ENCODE measurements at regions not wholly inside any gene's neighbourhood (a gene's known extent, or its start where the extent isn't known, plus 50 kb on each side); places are given as distances from the start of the nearest gene placed in this dataset.

DNA sequence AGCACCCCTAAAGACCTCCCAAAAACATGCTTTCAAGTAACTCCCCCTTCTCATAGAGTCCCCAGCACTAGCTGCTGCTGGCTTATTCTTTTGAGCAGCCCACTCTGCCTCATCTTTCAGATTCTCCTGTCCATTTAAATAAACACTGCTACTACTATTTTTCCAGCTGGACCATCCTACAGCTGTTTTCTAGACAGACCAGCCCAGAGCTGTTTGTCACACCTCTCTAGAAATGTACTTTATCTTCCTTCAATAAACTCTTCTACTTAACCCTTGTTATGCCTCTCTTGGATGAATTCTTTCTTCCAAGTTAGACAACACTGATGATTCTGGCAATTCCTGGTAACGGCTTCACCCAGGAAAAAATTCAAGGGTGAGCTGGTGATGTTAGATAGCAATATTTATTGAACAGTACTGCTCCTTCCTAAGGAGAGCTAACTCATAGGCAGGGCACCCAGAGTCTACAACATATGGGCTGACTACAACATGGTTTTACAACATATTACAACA lies 995.7 kb downstream of the LRFN5 start:
- Histone ChIP-seq H3K36me3 (ENCODE audit: control insufficient read depth in 2 of 2, extremely low read depth in 1 of 2, insufficient read depth in 2 of 2, low read length in 2 of 2) (no peaks in the 10 kb centered on the region), H3K27me3 (ENCODE audit: control insufficient read depth in 2 of 2, insufficient read depth in 2 of 2, low read length in 2 of 2) (no peaks in the 10 kb centered on the region), H3K4me3 (replicated peaks in 1 of 3; ENCODE audit: insufficient read depth in 1 of 3, low read depth in 1 of 3, low read length in 3 of 3) (no peak overlapping the region), H2AFZ (ENCODE audit: low read depth, low read length) (no peak overlapping the region), H3K27ac (ENCODE audit: insufficient read depth, low read depth, low read length) (no peak overlapping the region), H3K4me1 (ENCODE audit: control insufficient read depth, extremely low read depth, insufficient read depth, low read length) (no peaks in the 10 kb centered on the region), H3K9ac (replicated peaks; ENCODE audit: extremely low read depth, insufficient read depth, low read length) (no peak overlapping the region), H3K9me3 (replicated peaks; ENCODE audit: control insufficient read depth, insufficient read depth, low read length) (no peaks in the 10 kb centered on the region), H4K20me1 (replicated peaks; ENCODE audit: control insufficient read depth, extremely low read depth, insufficient read depth, low read length) (no peaks in the 10 kb centered on the region), H3K9me1 (replicated peaks; ENCODE audit: control insufficient read depth, extremely low read depth, insufficient read depth, low read length) (no peaks in the 10 kb centered on the region), H3K79me2 (ENCODE audit: control insufficient read depth, insufficient read depth, low read length) (no peaks in the 10 kb centered on the region), H3K4me2 (ENCODE audit: insufficient read depth, low read length) (no peak overlapping the region)
- BruUV-seq (replicated peaks) = no TSS peak
- intact Hi-C loops (cut with micrococcal nuclease) (no loop called here), dilution Hi-C loops (cut with MboI; ENCODE audit: extremely low pct_ligation_motif_present, low sequenced_read_pairs) (no loop called here)
- DNase-seq (ENCODE audit: low read depth, low spot score) = no peak
- no peak for FAIRE-seq
- ChIA-PET CTCF (no interaction called here), POLR2A (no interaction called here)
- TF ChIP-seq EZH2 (IDR thresholded peaks at IDR 0.05; ENCODE audit: borderline replicate concordance, low read depth, low read length, severe bottlenecking) (no peak), JUN (IDR thresholded peaks at IDR 0.05; ENCODE audit: borderline replicate concordance, insufficient read depth, insufficient read length, low read depth) (no peak), MYC (IDR thresholded peaks at IDR 0.05; ENCODE audit: low read depth, low read length) (no peak), GATA2 (IDR thresholded peaks at IDR 0.05; ENCODE audit: insufficient read depth, insufficient read length, low read depth, low read length) (no peak), FOS (IDR thresholded peaks at IDR 0.05; ENCODE audit: borderline replicate concordance, insufficient read depth, low read length) (no peak), POLR2AphosphoS5 (IDR thresholded peaks at IDR 0.05; ENCODE audit: insufficient read depth, low read depth, low read length) (no peak), MAX (IDR thresholded peaks at IDR 0.05; ENCODE audit: insufficient read depth, insufficient read length) (no peak), POLR2A (IDR thresholded peaks at IDR 0.05; ENCODE audit: low read depth, low read length) (no peak), CTCF (IDR thresholded peaks at IDR 0.05; ENCODE audit: extremely low read depth in 1 of 2, insufficient read depth in 1 of 2, low read depth in 1 of 2, low read length in 2 of 2) (no peak)

Data from endothelial cell of umbilical vein (primary cell).